COLO829 (cell line): ENCODE measurements at regions not wholly inside any gene's neighbourhood (a gene's known extent, or its start where the extent isn't known, plus 50 kb on each side); places are given as distances from the start of the nearest gene placed in this dataset.

Experiments used
- DNase-seq: peaks from one replicate; pipeline ENCODE4 v3.0.0; 2012; ENCODE audit warnings: low spot score

GRCh38 chr1:75984781-75985180, 52.6 kb upstream of the ASB17 start:
- no peak for DNase-seq

DNA sequence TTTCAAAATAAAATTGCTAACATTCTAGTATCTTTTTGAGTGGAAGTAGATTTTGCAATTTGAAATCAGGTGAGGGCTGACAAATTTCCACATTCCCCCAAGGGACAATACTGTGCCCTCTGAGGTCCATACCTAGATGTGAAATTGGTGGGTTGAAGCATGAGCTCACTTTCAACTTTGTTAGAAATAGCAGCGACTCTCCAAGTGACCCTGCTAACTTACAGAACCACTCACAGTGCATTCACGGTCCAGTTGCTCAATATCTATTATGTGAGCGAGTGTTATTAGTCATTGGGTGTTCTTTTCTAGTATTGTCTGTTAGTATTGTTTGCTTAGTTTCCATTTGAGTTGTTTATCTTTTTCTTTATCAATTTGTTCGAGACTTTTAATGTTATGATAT, 53.6 kb upstream of the ASB17 start:
- no peak for DNase-seq

GRCh38 chr1:75986478-75986877, 54.3 kb upstream of the ASB17 start:
- DNase-seq = no peak

- DNase-seq = no peak
Measured at GRCh38 chr1:75989121-75989520, 56.9 kb upstream of the ASB17 start.

- DNase-seq = no peak
Measured at GRCh38 chr1:75990686-75991085, 58.5 kb upstream of the ASB17 start.

- peak; percentile 77 for DNase-seq
Measured at GRCh38 chr1:75991497-75992114, 59.4 kb upstream of the ASB17 start.

DNA sequence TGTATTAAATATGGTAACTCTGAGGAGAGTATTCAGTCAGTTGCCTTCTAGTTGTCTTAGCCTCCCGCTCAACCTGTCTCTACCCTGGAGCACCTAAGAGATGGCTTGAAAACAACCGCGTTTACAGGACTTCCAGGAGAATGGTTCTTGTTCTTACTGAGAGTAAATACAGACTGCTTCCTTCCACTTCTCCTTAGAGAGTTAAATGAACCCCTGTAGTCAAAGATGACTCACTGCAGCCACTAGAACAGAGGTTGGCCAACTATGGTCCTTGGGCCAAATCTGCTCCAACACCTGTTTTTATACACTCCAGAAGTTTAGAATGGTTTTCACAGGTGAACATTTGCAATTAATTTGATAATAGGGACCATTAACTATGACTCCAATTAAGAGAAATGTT, 60.1 kb upstream of the ASB17 start:
- DNase-seq = no peak

GRCh38 chr1:75993661-75994060, 61.5 kb upstream of the ASB17 start:
- DNase-seq = no peak

GRCh38 chr1:75996196-75996595, 64.0 kb upstream of the ASB17 start:
- no peak for DNase-seq

DNA sequence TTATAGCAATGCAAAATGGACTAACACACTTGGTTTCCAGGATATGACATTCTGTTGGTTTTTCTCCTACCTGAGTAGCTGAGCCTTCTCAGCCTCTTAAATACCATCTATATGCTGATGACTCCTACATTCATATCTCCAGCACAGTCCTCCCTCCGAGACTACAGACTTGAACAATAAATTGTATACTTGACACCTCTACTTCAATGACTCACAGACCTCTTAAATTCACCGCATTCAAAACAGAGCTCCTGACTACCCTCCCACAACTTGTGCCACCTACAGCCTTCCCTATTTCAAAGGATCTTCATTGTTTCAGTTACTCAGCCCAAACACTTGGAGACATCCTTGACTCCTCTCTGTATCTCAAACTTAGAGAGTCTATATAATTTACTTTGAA, 66.8 kb upstream of the ASB17 start:
- no peak for DNase-seq

DNA sequence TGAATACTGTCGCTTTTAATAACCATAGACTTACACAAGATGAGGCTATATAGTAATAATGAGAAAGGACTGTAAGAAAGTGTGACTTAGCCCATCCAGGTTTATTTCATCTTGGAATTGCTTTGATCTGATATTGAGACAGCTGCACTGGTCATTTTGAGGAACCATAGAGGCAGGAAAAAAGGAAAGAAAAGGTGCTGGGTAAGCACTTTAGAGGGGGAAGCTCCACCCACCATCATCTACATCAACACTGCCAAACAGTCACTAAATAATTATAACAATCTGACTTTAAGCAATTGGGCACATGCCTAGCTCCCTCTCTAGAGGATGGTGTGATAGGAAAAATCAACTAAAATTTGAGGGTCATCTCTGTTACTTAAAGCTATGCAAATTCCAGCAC, 70.6 kb upstream of the ST6GALNAC3 start:
- DNase-seq = no peak

DNA sequence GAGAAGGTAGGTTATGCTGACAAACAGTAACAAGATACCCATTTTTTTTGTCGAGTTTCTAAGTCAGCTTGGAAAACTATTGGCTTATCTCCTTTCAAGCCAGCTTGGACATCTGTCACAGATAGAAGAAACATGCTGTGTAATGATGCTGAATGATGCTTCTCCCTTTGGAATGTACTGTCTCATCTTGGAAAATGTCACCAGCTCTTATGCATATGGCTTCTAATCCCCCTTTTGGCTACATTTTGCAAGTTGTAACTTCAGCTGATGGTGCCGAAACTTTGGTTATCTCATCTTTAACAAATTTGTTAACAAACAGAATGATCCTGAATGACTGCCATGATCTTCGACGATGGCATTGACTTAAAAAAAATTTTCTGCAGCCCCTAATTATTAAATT, 68.8 kb upstream of the ST6GALNAC3 start:
- no peak for DNase-seq

- peak; percentile 40 for DNase-seq
Measured at GRCh38 chr1:76006234-76006633, 68.3 kb upstream of the ST6GALNAC3 start.

DNA sequence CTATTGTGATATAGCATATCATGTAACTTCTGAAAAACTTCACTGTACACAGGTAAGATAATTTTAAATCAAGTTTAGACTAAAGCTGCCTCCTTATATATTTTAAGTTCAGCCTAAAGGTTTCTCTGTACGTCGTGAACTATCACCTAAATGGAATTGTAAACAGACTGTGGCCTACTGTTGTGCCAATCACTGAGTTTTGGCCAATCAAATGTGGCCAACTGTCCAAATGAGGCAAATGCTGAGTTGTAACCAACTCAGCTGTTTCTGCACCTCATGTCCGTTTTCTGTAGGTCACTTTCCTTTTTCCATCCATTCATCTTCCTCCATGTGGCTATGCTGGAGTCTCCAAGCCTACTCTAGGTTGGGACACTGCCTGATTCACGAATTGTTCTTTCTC, 63.7 kb upstream of the ST6GALNAC3 start:
- no peak for DNase-seq

DNA sequence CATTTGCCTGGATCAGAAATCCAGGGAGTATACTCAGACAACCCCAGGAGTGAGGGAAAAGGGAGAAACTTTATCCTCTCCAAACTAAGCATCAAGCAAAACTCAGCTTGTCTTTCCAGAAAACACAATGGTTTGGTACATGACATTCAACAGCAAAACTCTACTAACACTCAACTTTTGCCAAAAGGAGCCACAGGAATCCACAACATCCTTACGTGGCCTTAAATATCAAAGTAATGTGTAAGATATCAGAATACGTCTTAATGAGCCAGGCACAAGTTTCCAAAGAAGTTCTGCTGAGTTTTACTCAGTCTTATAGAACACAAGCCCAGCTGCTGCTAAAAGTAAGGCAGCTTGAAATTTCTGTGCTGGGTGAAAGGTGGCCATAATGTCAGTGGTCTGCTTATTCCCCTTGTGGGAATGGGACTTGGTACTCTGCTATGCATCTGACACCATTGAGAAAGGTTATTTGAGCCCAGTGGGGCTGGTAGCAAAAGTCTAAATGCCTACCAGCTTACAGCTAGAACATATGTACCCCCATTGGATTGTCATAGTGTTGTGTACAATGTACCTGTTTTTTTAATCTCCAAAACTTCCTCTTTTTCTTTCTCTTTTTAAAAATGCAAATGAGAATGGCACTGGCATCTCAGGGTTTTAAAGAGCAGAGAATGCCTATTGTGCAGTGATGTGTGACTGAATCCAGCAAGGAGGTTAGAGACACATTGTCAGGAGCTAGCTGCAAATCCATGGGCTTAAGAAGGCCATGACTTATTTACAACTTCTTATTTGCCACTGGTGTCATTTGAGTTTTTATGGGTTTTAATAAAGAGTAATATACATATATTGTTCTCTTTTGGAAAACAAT, 62.0 kb upstream of the ST6GALNAC3 start:
- no peak for DNase-seq

GRCh38 chr1:76013206-76013581, 61.4 kb upstream of the ST6GALNAC3 start:
- DNase-seq = no peak

DNA sequence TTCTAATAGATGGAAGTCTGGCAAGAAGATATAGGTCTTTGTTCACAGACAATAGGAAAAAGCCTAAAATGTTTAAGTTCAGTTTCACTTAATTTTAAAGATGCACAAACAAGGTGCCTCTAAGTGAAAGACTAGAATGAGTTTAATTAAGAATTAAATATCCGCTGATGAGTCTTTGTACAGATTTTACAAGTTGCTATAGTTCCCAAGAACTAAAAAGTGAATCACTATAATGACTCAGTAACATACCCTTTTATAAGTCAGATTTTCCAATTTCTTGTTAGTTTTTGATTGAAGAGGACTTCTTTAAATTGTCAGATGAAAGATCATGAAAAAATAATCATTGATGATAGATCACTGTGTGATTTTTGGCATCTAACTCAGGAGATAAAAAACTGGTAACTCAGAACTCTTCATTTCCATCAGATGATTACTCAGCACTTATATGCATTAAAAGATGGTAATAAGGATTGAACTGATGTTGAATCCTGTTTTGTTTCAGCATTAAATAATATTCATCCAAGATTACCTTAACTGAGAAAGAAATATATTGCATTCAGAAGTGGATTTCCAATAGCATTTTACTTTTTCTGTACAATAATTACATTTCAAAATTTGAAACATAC, 59.0 kb upstream of the ST6GALNAC3 start:
- no peak for DNase-seq

DNA sequence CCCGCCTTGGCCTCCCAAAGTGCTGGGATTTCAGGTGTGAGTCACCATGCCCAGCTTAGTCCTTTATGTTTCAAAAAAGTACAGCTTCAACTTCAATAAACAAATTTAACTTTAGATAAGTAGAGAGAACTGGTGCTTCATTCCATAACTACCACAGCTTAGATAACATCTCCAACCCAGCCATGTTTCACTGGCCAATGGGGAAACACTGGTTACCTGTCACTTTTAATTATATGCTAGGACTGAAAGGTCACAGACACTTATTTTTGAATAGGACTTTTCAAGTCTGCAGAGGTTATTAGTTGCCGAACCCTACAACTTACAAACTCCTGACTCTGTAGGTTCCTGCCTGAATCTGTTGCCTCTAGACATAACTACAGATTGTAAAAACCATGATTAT, 56.5 kb upstream of the ST6GALNAC3 start:
- no peak for DNase-seq

GRCh38 chr1:76021846-76022245, 52.7 kb upstream of the ST6GALNAC3 start:
- no peak for DNase-seq

DNA sequence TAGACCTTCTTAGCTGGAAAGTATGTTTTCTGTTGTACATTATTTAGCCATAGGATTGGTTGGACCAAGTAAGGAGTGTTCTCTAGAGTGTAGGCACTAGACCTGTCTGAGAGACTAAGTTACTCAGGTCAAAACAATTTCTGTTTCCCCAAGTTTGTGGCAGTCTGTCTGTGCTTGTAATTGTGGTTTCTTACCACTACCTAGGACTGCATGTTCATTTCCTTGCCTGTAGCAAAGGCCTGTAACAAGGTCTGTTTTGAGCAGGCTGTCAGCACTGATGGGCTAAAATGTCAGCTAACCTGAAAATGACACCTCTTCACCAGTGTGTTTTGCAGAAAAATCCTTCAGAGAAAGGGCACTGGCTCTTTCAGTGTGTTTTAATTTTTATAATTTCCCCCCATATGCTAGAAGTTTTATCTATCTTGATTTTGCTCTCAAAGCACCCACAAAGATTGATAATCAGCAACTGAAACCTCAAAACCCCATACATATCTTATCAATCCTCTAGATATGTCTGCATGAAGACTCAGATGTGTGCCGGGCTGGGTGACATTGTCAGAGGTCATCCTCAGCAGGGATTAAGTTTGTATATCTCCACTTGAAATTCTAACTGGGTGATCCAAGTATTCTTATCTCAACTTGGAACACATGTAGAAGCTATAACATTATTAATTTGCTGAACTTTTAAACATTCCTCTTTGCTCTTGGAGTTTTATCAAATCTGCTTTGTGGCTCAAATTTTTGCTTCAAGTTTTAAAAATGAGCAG, 50.7 kb upstream of the ST6GALNAC3 start:
- no peak for DNase-seq
